ENCODE measurements at regions not wholly inside any gene's neighbourhood (a gene's known extent, or its start where the extent isn't known, plus 50 kb on each side); places are given as distances from the start of the nearest gene placed in this dataset.
"Not testable (repeated sequence)": the region's sequence is repeated elsewhere in the genome, so short reads cannot be mapped to it uniquely, and the experiment has no call there.

GRCh38 chr22:27317971-27318428, 483.6 kb downstream of the MN1 start:
- no peaks in the 10 kb centered on the region for H3K36me3 ChIP-seq (ENCODE audit: control insufficient read depth, insufficient read depth, low read length)
- H3K27ac ChIP-seq, result no peak overlapping the region
- no peaks in the 10 kb centered on the region for H3K9me3 ChIP-seq (ENCODE audit: control insufficient read depth, low read length)
- H2AFZ ChIP-seq, result no peak overlapping the region
- no peak overlapping the region for H3K4me2 ChIP-seq (ENCODE audit: low read length)
- H3K79me2 ChIP-seq, result no peaks in the 10 kb centered on the region
- no peaks in the 10 kb centered on the region for H3K27me3 ChIP-seq (ENCODE audit: control insufficient read depth, insufficient read depth, low read length)
- no peak overlapping the region for H3K4me3 ChIP-seq (ENCODE audit: low read depth, low read length)
- no peak overlapping the region for H3K9ac ChIP-seq
- no peak for TF ChIP-seq CTCF (IDR thresholded peaks at IDR 0.05)
- H3K4me1 ChIP-seq, result no peaks in the 10 kb centered on the region

GRCh38 chr22:27318516-27318915, 483.0 kb downstream of the MN1 start:
- Histone ChIP-seq H3K36me3 (ENCODE audit: control insufficient read depth, insufficient read depth, low read length) (no peaks in the 10 kb centered on the region), H3K79me2 (no peaks in the 10 kb centered on the region), H3K9me3 (ENCODE audit: control insufficient read depth, low read length) (no peaks in the 10 kb centered on the region), H3K27me3 (ENCODE audit: control insufficient read depth, insufficient read depth, low read length) (no peaks in the 10 kb centered on the region), H3K4me1 (no peaks in the 10 kb centered on the region), H3K9ac (no peak overlapping the region), H3K4me3 (ENCODE audit: low read depth, low read length) (no peak overlapping the region), H3K4me2 (ENCODE audit: low read length) (no peak overlapping the region), H2AFZ (no peak overlapping the region), H3K27ac (no peak overlapping the region)
- no peak for TF ChIP-seq CTCF (IDR thresholded peaks at IDR 0.05)

- no peaks in the 10 kb centered on the region for H3K27me3 ChIP-seq (ENCODE audit: control insufficient read depth, insufficient read depth, low read length)
- H2AFZ ChIP-seq, result no peak overlapping the region
- H3K27ac ChIP-seq, result no peak overlapping the region
- TF ChIP-seq CTCF (IDR thresholded peaks at IDR 0.05), result no peak
- no peaks in the 10 kb centered on the region for H3K79me2 ChIP-seq
- H3K4me3 ChIP-seq (ENCODE audit: low read depth, low read length), result no peak overlapping the region
- H3K4me1 ChIP-seq, result no peaks in the 10 kb centered on the region
- no peak overlapping the region for H3K9ac ChIP-seq
- no peaks in the 10 kb centered on the region for H3K9me3 ChIP-seq (ENCODE audit: control insufficient read depth, low read length)
- no peak overlapping the region for H3K4me2 ChIP-seq (ENCODE audit: low read length)
- no peaks in the 10 kb centered on the region for H3K36me3 ChIP-seq (ENCODE audit: control insufficient read depth, insufficient read depth, low read length)
These were observed 477.9 kb downstream of the MN1 start for GRCh38 chr22:27323661-27324060.

GRCh38 chr22:27324908-27325307, 476.6 kb downstream of the MN1 start:
- not testable (repeated sequence) for H3K9me3 ChIP-seq (ENCODE audit: control insufficient read depth, low read length); H3K27ac ChIP-seq; H3K27me3 ChIP-seq (ENCODE audit: control insufficient read depth, insufficient read depth, low read length); H3K4me2 ChIP-seq (ENCODE audit: low read length); H2AFZ ChIP-seq; H3K4me1 ChIP-seq; H3K79me2 ChIP-seq; H3K4me3 ChIP-seq (ENCODE audit: low read depth, low read length); H3K36me3 ChIP-seq (ENCODE audit: control insufficient read depth, insufficient read depth, low read length); H3K9ac ChIP-seq

GRCh38 chr22:27327497-27327896, 474.1 kb downstream of the MN1 start:
- no peaks in the 10 kb centered on the region for H3K4me1 ChIP-seq
- no peaks in the 10 kb centered on the region for H3K36me3 ChIP-seq (ENCODE audit: control insufficient read depth, insufficient read depth, low read length)
- no peaks in the 10 kb centered on the region for H3K9me3 ChIP-seq (ENCODE audit: control insufficient read depth, low read length)
- H3K4me3 ChIP-seq (ENCODE audit: low read depth, low read length), result no peak overlapping the region
- no peaks in the 10 kb centered on the region for H3K79me2 ChIP-seq
- H3K4me2 ChIP-seq (ENCODE audit: low read length), result no peak overlapping the region
- H3K9ac ChIP-seq, result no peak overlapping the region
- TF ChIP-seq CTCF (IDR thresholded peaks at IDR 0.05), result no peak
- H3K27me3 ChIP-seq (ENCODE audit: control insufficient read depth, insufficient read depth, low read length), result no peaks in the 10 kb centered on the region
- H2AFZ ChIP-seq, result no peak overlapping the region
- no peak overlapping the region for H3K27ac ChIP-seq
